ENCODE measurements at regions not wholly inside any gene's neighbourhood (a gene's known extent, or its start where the extent isn't known, plus 50 kb on each side); places are given as distances from the start of the nearest gene placed in this dataset.

DNA sequence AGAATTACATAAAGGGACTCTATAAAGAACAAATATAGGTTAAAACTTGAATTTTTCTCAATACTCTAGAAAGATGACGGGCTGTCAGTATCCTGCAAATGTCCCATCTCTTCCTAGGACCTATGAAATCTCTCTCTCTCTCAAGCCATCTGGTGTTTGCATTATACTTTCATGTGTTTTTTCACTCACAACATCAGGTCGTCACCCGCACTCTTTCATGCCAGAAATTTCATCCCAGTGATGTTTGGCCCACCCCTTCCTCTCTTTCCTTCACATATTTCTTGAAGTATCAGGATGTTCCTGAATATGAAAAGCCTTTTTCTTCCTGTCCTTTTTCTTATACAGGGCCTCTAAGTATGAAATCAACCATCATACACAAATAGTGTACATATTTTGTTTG lies 63.3 kb upstream of the GAS1 start:
- TF ChIP-seq, protein P1, sequence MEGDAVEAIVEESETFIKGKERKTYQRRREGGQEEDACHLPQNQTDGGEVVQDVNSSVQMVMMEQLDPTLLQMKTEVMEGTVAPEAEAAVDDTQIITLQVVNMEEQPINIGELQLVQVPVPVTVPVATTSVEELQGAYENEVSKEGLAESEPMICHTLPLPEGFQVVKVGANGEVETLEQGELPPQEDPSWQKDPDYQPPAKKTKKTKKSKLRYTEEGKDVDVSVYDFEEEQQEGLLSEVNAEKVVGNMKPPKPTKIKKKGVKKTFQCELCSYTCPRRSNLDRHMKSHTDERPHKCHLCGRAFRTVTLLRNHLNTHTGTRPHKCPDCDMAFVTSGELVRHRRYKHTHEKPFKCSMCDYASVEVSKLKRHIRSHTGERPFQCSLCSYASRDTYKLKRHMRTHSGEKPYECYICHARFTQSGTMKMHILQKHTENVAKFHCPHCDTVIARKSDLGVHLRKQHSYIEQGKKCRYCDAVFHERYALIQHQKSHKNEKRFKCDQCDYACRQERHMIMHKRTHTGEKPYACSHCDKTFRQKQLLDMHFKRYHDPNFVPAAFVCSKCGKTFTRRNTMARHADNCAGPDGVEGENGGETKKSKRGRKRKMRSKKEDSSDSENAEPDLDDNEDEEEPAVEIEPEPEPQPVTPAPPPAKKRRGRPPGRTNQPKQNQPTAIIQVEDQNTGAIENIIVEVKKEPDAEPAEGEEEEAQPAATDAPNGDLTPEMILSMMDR (IDR thresholded peaks at IDR 0.05 in 8 of 11, conservative IDR thresholded peaks at IDR 0.05 in 3 of 11) = no peak
- no peak for TF ChIP-seq POLR2A (IDR thresholded peaks at IDR 0.05)
- TF ChIP-seq POLR2AphosphoS5 (IDR thresholded peaks at IDR 0.05) = no peak
